Endothelial cell of umbilical vein (primary cell): ENCODE measurements at regions not wholly inside any gene's neighbourhood (a gene's known extent, or its start where the extent isn't known, plus 50 kb on each side); places are given as distances from the start of the nearest gene placed in this dataset.

ENCODE experiments used
- BruUV-seq: library from RNA; stranded (reverse); fragments of 400-500 nt; replicated peaks from 2 replicates; lab custom pipeline; 2021; lab: Mats Ljungman, UMichigan
- CTCF ChIA-PET: fragments of 300-600, 350-600 bp; sonication (Branson Sonifier 250); formaldehyde crosslinking; loops from one replicate; lab custom pipeline; 2021; ENCODE audit warnings: antibody characterized with exemption, inconsistent platforms; lab: Charles Lee
- POLR2A ChIA-PET: fragments of 300-600, 350-600 bp; sonication (Branson Sonifier 250); formaldehyde crosslinking; loops from one replicate; lab custom pipeline; 2021; ENCODE audit warnings: antibody characterized with exemption, inconsistent platforms; lab: Charles Lee
- DNase-seq: peaks from one replicate; pipeline ENCODE4 v3.0.0-alpha.2; 2011; ENCODE audit warnings: low read depth, low spot score
- FAIRE-seq: peaks from 2 replicates; lab custom pipeline; 2011; peaks lifted over from hg19 to GRCh38; lab: Jason Lieb, UNC
- H2AFZ ChIP-seq: 2 replicates; pipeline ENCODE4 v1.6.0; 2012; ENCODE audit warnings: low read depth, low read length, control low read depth, inconsistent platforms
- H3K27ac ChIP-seq: 2 replicates; pipeline ENCODE4 v1.5.1; 2011; ENCODE audit warnings: low read depth, mild to moderate bottlenecking, control low read depth, low read length, moderate library complexity; ENCODE audit not compliant: insufficient read depth
- H3K27me3 ChIP-seq, 2 experiments: 2 replicates each; pipeline versions ENCODE4 v1.6.0 to v1.6.1; 2011; ENCODE audit warnings: low read length in 2 of 2, mixed read lengths in 1 of 2; ENCODE audit not compliant: control insufficient read depth in 2 of 2, insufficient read depth in 2 of 2
- H3K36me3 ChIP-seq, 2 experiments: 2 replicates in 1 of 2; 3 replicates in 1 of 2; pipeline ENCODE4 v1.5.1; 2011; ENCODE audit warnings: low read length in 2 of 2, mild to moderate bottlenecking in 1 of 2, moderate library complexity in 1 of 2; ENCODE audit not compliant: control insufficient read depth in 2 of 2, insufficient read depth in 2 of 2; ENCODE audit errors: extremely low read depth in 1 of 2
- H3K4me1 ChIP-seq: 3 replicates; pipeline ENCODE4 v1.5.1; 2011; ENCODE audit warnings: mild to moderate bottlenecking, low read length; ENCODE audit not compliant: control insufficient read depth, insufficient read depth; ENCODE audit errors: extremely low read depth
- H3K4me2 ChIP-seq: 2 replicates; pipeline ENCODE4 v1.6.1; 2011; ENCODE audit warnings: low read length, control low read depth, mixed read lengths; ENCODE audit not compliant: insufficient read depth
- H3K4me3 ChIP-seq, 3 experiments: fragments of 200-600 bp in 1 of 3; sonication (generic), shearing (Covaris generic) in 1 of 3; replicated peaks in 1 of 3; 2 replicates each; pipeline ENCODE4 v1.5.1; 2011 to 2016; ENCODE audit warnings: control low read depth in 3 of 3, low read length in 3 of 3, mild to moderate bottlenecking in 2 of 3, inconsistent platforms in 1 of 3, low read depth in 1 of 3, moderate library complexity in 1 of 3; ENCODE audit not compliant: insufficient read depth in 1 of 3
- H3K79me2 ChIP-seq: 2 replicates; pipeline ENCODE4 v1.6.0; 2012; ENCODE audit warnings: low read length, inconsistent platforms; ENCODE audit not compliant: control insufficient read depth, insufficient read depth
- H3K9ac ChIP-seq: replicated peaks from 2 replicates; pipeline ENCODE3; 2011; ENCODE audit warnings: low read length, control low read depth; ENCODE audit not compliant: insufficient read depth; ENCODE audit errors: extremely low read depth
- H3K9me1 ChIP-seq: replicated peaks from 3 replicates; pipeline ENCODE4 v1.6.0; 2011; ENCODE audit warnings: mild to moderate bottlenecking, low read length; ENCODE audit not compliant: control insufficient read depth, insufficient read depth; ENCODE audit errors: extremely low read depth
- H3K9me3 ChIP-seq: replicated peaks from 2 replicates; pipeline ENCODE4 v1.5.1; 2012; ENCODE audit warnings: low read length, inconsistent platforms; ENCODE audit not compliant: control insufficient read depth, insufficient read depth
- H4K20me1 ChIP-seq: replicated peaks from 2 replicates; pipeline ENCODE3; 2011; ENCODE audit warnings: mild to moderate bottlenecking, low read length; ENCODE audit not compliant: control insufficient read depth, insufficient read depth; ENCODE audit errors: extremely low read depth
- EZH2 ChIP-seq: IDR thresholded peaks from 2 replicates; pipeline ENCODE4 v1.6.1; 2012; ENCODE audit warnings: borderline replicate concordance, low read depth, mild to moderate bottlenecking, moderate library complexity, low read length, inconsistent platforms; ENCODE audit not compliant: severe bottlenecking
- FOS ChIP-seq: IDR thresholded peaks from 2 replicates; pipeline ENCODE4 v1.6.1; 2011; ENCODE audit warnings: mild to moderate bottlenecking, low read length, moderate library complexity, borderline replicate concordance; ENCODE audit not compliant: insufficient read depth
- GATA2 ChIP-seq: IDR thresholded peaks from 2 replicates; pipeline ENCODE4 v1.7.0; 2011; ENCODE audit warnings: low read depth, mild to moderate bottlenecking, moderate library complexity, mixed read lengths, low read length; ENCODE audit not compliant: insufficient read length, insufficient read depth
- JUN ChIP-seq: IDR thresholded peaks from 2 replicates; pipeline ENCODE4 v1.6.1; 2011; ENCODE audit warnings: borderline replicate concordance, low read depth; ENCODE audit not compliant: insufficient read length, insufficient read depth
- MYC ChIP-seq: IDR thresholded peaks from one replicate; pipeline ENCODE4 v1.6.1; 2011; ENCODE audit warnings: mild to moderate bottlenecking, low read depth, low read length
- POLR2A ChIP-seq: IDR thresholded peaks from 2 replicates; pipeline ENCODE4 v1.6.1; 2012; ENCODE audit warnings: low read depth, mild to moderate bottlenecking, control low read depth, low read length
- POLR2AphosphoS5 ChIP-seq: IDR thresholded peaks from 2 replicates; pipeline ENCODE4 v1.6.1; 2012; ENCODE audit warnings: low read depth, mild to moderate bottlenecking, control low read depth, low read length, moderate library complexity; ENCODE audit not compliant: insufficient read depth
- dilution Hi-C: fragments of 300-500 bp; cut with MboI; formaldehyde crosslinking; loops from one replicate; pipeline ENCODE4 v1.15.0; 2019; ENCODE audit warnings: low sequenced_read_pairs; ENCODE audit not compliant: extremely low pct_ligation_motif_present
- intact Hi-C: fragments of 100-400 bp; cut with micrococcal nuclease; formaldehyde crosslinking; loops from one replicate; pipeline ENCODE4 v1.10.0; 2022
- TF ChIP-seq, protein P1 (sequence below): IDR thresholded peaks from 2 replicates; pipeline ENCODE4 v1.6.1; 2011; ENCODE audit not compliant: insufficient read depth, insufficient read length
- TF ChIP-seq, protein P2 (sequence below), 2 donors: IDR thresholded peaks; 1 replicate in 1 of 2; 2 replicates in 1 of 2; pipeline ENCODE4 v1.5.1; 2011; ENCODE audit warnings: low read length in 2 of 2, mild to moderate bottlenecking in 2 of 2, moderate library complexity in 2 of 2, control low read depth in 1 of 2, inconsistent platforms in 1 of 2, low read depth in 1 of 2; ENCODE audit not compliant: insufficient read depth in 1 of 2; ENCODE audit errors: extremely low read depth in 1 of 2

DNA sequence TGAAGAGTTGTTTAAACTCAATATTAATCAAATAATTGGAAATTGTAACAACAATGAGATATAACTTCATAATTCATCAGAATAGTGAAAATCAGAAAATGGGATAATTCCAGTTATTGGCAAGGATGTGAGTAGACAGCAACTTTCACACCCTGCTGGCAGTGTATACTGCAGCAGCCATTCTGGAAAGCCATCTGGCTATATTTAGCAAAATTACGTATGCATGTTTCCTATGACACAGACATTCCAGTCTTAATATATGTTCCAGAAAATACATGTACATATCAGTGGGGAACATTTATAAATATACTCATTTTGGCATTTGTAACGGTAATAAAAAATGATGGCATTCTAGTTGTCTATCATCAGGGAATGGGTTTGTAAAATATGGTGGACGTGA, 564.1 kb downstream of the GBE1 start:
- no peak for DNase-seq
- H4K20me1 ChIP-seq = no peaks in the 10 kb centered on the region
- POLR2A ChIA-PET = no interaction called here
- dilution Hi-C loops = no loop called here
- H3K27ac ChIP-seq = no peak overlapping the region
- H2AFZ ChIP-seq = no peak overlapping the region
- no peaks in the 10 kb centered on the region for H3K9me1 ChIP-seq
- no peak for TF ChIP-seq EZH2
- TF ChIP-seq, protein P1, sequence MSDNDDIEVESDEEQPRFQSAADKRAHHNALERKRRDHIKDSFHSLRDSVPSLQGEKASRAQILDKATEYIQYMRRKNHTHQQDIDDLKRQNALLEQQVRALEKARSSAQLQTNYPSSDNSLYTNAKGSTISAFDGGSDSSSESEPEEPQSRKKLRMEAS = no peak
- no peak for TF ChIP-seq POLR2A
- TF ChIP-seq FOS = no peak
- no peak for TF ChIP-seq GATA2
- TF ChIP-seq MYC = no peak
- no peak for TF ChIP-seq POLR2AphosphoS5
- no peak for TF ChIP-seq JUN
- TF ChIP-seq, protein P2, sequence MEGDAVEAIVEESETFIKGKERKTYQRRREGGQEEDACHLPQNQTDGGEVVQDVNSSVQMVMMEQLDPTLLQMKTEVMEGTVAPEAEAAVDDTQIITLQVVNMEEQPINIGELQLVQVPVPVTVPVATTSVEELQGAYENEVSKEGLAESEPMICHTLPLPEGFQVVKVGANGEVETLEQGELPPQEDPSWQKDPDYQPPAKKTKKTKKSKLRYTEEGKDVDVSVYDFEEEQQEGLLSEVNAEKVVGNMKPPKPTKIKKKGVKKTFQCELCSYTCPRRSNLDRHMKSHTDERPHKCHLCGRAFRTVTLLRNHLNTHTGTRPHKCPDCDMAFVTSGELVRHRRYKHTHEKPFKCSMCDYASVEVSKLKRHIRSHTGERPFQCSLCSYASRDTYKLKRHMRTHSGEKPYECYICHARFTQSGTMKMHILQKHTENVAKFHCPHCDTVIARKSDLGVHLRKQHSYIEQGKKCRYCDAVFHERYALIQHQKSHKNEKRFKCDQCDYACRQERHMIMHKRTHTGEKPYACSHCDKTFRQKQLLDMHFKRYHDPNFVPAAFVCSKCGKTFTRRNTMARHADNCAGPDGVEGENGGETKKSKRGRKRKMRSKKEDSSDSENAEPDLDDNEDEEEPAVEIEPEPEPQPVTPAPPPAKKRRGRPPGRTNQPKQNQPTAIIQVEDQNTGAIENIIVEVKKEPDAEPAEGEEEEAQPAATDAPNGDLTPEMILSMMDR (IDR thresholded peaks at IDR 0.05; ENCODE audit: extremely low read depth in 1 of 2, insufficient read depth in 1 of 2, low read depth in 1 of 2, low read length in 2 of 2) = no peak
- no peak for FAIRE-seq
- BruUV-seq = no TSS peak
- intact Hi-C loops = no loop called here
- no peaks in the 10 kb centered on the region for H3K4me1 ChIP-seq
- H3K9ac ChIP-seq = no peak overlapping the region
- H3K36me3 ChIP-seq = no peaks in the 10 kb centered on the region
- CTCF ChIA-PET = no interaction called here
- H3K9me3 ChIP-seq = no peaks in the 10 kb centered on the region
- no peak overlapping the region for H3K4me2 ChIP-seq
- no peaks in the 10 kb centered on the region for H3K27me3 ChIP-seq
- H3K79me2 ChIP-seq = no peaks in the 10 kb centered on the region
- H3K4me3 ChIP-seq = no peak overlapping the region
